Hepatocyte (in vitro differentiated cells): ENCODE measurements at regions not wholly inside any gene's neighbourhood (a gene's known extent, or its start where the extent isn't known, plus 50 kb on each side); places are given as distances from the start of the nearest gene placed in this dataset.
A peak's percentile ranks its signal among the peaks of the same experiment; 100 is the strongest.

ENCODE experiments used
- DNase-seq: peaks from one replicate; pipeline ENCODE4 v3.0.0-alpha.2; 2016; ENCODE audit warnings: low spot score
- H2AFZ ChIP-seq: fragments of 200-600 bp; sonication (generic); 2 replicates; pipeline ENCODE4 v1.6.0; 2016; ENCODE audit warnings: antibody characterized with exemption, mild to moderate bottlenecking
- H3K27ac ChIP-seq: fragments of 200-600 bp; sonication (generic); 2 replicates; pipeline ENCODE4 v1.5.1; 2016; ENCODE audit warnings: mild to moderate bottlenecking
- H3K27me3 ChIP-seq: fragments of 200-600 bp; sonication (generic); 2 replicates; pipeline ENCODE4 v1.6.1; 2016
- H3K36me3 ChIP-seq: fragments of 200-600 bp; sonication (generic); replicated peaks from 2 replicates; pipeline ENCODE4 v1.5.1; 2016; ENCODE audit warnings: low read depth; ENCODE audit not compliant: insufficient read depth
- H3K4me1 ChIP-seq: fragments of 200-600 bp; sonication (generic); 2 replicates; pipeline ENCODE4 v1.5.1; 2016; ENCODE audit warnings: mild to moderate bottlenecking, moderate library complexity; ENCODE audit not compliant: insufficient read depth
- H3K4me2 ChIP-seq: fragments of 200-600 bp; sonication (generic); 2 replicates; pipeline ENCODE4 v1.6.0; 2016
- H3K4me3 ChIP-seq: fragments of 200-600 bp; sonication (generic); 2 replicates; pipeline ENCODE4 v1.5.1; 2016; ENCODE audit warnings: mild to moderate bottlenecking
- H3K79me2 ChIP-seq: fragments of 200-600 bp; sonication (generic); 2 replicates; pipeline ENCODE4 v1.6.0; 2017; ENCODE audit warnings: mild to moderate bottlenecking
- H3K9me2 ChIP-seq: fragments of 200-600 bp; sonication (generic); replicated peaks from 2 replicates; pipeline ENCODE4 v1.6.0; 2017; ENCODE audit warnings: mild to moderate bottlenecking; ENCODE audit not compliant: insufficient read depth
- H3K9me3 ChIP-seq: fragments of 200-600 bp; sonication (generic); 2 replicates; pipeline ENCODE4 v1.5.1; 2016; ENCODE audit warnings: low read depth, mild to moderate bottlenecking
- H4K20me1 ChIP-seq: fragments of 200-600 bp; sonication (generic); 2 replicates; pipeline ENCODE4 v1.6.0; 2016; ENCODE audit warnings: mild to moderate bottlenecking; ENCODE audit not compliant: insufficient read depth, poor library complexity, severe bottlenecking
- CTCF ChIP-seq: fragments of 200-600 bp; sonication (generic); IDR thresholded peaks from 2 replicates; pipeline ENCODE4 v1.5.1; 2016; ENCODE audit warnings: antibody characterized with exemption, mild to moderate bottlenecking; ENCODE audit not compliant: poor library complexity
- EZH2 ChIP-seq: fragments of 200-600 bp; sonication (generic); IDR thresholded peaks from 2 replicates; pipeline ENCODE4 v1.6.1; 2016; ENCODE audit warnings: antibody characterized with exemption, mild to moderate bottlenecking, borderline replicate concordance
- EZH2phosphoT487 ChIP-seq: fragments of 200-600 bp; sonication (generic); IDR thresholded peaks from one replicate; pipeline ENCODE4 v1.6.1; 2018; ENCODE audit warnings: antibody characterized with exemption, mild to moderate bottlenecking, low read depth, moderate library complexity; ENCODE audit not compliant: unreplicated experiment, severe bottlenecking
- WGBS: methylation state at CpG from one replicate; pipeline ENCODE4 v1.1.6; 2016; ENCODE audit warnings: low lambda C conversion rate; ENCODE audit errors: missing lambda C conversion rate; 5-methylcytosine and 5-hydroxymethylcytosine counted together

- H3K27ac ChIP-seq: no peak overlapping the region
Observed at GRCh38 chr6:18579869-18580268, 192.7 kb downstream of the RNF144B start.

GRCh38 chr6:18584372-18584771 lies 197.2 kb downstream of the RNF144B start:
- H3K4me3 ChIP-seq: no peak overlapping the region
- H3K9me2 ChIP-seq: no peaks in the 10 kb centered on the region
- TF ChIP-seq EZH2phosphoT487 (no peak), CTCF (no peak), EZH2 (no peak)
- WGBS: 63% methylated on average over 4 of the region's 4 CpGs
- DNase-seq: no peak
- no peaks in the 10 kb centered on the region for H3K27me3 ChIP-seq
- H4K20me1 ChIP-seq: no peaks in the 10 kb centered on the region
- no peaks in the 10 kb centered on the region for H3K9me3 ChIP-seq
- H3K36me3 ChIP-seq: no peaks in the 10 kb centered on the region
- H3K4me1 ChIP-seq: no peaks in the 10 kb centered on the region
- peak overlapping the region; percentile 65 for H3K27ac ChIP-seq
- H3K4me2 ChIP-seq: no peak overlapping the region
- H3K79me2 ChIP-seq: no peaks in the 10 kb centered on the region
- H2AFZ ChIP-seq: no peak overlapping the region

More at GRCh38 chr6:18579869-18580268, 192.7 kb downstream of the RNF144B start:
- TF ChIP-seq EZH2: no peak
- no peak for TF ChIP-seq EZH2phosphoT487
- TF ChIP-seq CTCF: no peak
- WGBS: 73% methylated on average over 1 of the region's 1 CpG
- Histone ChIP-seq H3K9me3 (no peaks in the 10 kb centered on the region), H3K36me3 (no peaks in the 10 kb centered on the region), H4K20me1 (no peaks in the 10 kb centered on the region), H3K9me2 (no peaks in the 10 kb centered on the region), H3K4me1 (no peaks in the 10 kb centered on the region), H3K27me3 (no peaks in the 10 kb centered on the region), H2AFZ (no peak overlapping the region), H3K79me2 (no peaks in the 10 kb centered on the region), H3K4me3 (no peak overlapping the region), H3K4me2 (no peak overlapping the region)
- DNase-seq: no peak

GRCh38 chr6:18585032-18585573 lies 198.0 kb downstream of the RNF144B start:
- DNase-seq: peak; percentile 84
- H3K4me2 ChIP-seq: no peak overlapping the region
- 17% methylated on average over 4 of the region's 4 CpGs for WGBS
- H3K9me2 ChIP-seq: no peaks in the 10 kb centered on the region
- H3K9me3 ChIP-seq: no peaks in the 10 kb centered on the region
- H2AFZ ChIP-seq: no peak overlapping the region
- no peaks in the 10 kb centered on the region for H3K79me2 ChIP-seq
- no peak overlapping the region for H3K4me3 ChIP-seq
- H3K36me3 ChIP-seq: no peaks in the 10 kb centered on the region
- peak overlapping the region; percentile 65 for H3K27ac ChIP-seq
- TF ChIP-seq EZH2 (no peak), EZH2phosphoT487 (no peak), CTCF (no peak)
- H4K20me1 ChIP-seq: no peaks in the 10 kb centered on the region
- H3K27me3 ChIP-seq: no peaks in the 10 kb centered on the region
- H3K4me1 ChIP-seq: no peaks in the 10 kb centered on the region

GRCh38 chr6:18586133-18586532 lies 199.0 kb downstream of the RNF144B start:
- Histone ChIP-seq H3K4me1 (no peaks in the 10 kb centered on the region), H3K9me3 (no peaks in the 10 kb centered on the region), H3K79me2 (no peaks in the 10 kb centered on the region), H3K27me3 (no peaks in the 10 kb centered on the region), H3K9me2 (no peaks in the 10 kb centered on the region), H4K20me1 (no peaks in the 10 kb centered on the region), H3K4me3 (no peak overlapping the region), H2AFZ (no peak overlapping the region), H3K27ac (no peak overlapping the region), H3K36me3 (no peaks in the 10 kb centered on the region), H3K4me2 (no peak overlapping the region)
- DNase-seq: no peak
- TF ChIP-seq EZH2 (no peak), CTCF (no peak), EZH2phosphoT487 (no peak)
- 95% methylated on average over 8 of the region's 8 CpGs for WGBS
